GM10248 (cell line): ENCODE measurements at regions not wholly inside any gene's neighbourhood (a gene's known extent, or its start where the extent isn't known, plus 50 kb on each side); places are given as distances from the start of the nearest gene placed in this dataset.

ENCODE experiments used
- CTCF ChIA-PET: fragments of 300-600 bp; sonication (Branson Sonifier 250); formaldehyde crosslinking; extraction: SDS; loops from one replicate; lab custom pipeline; 2021; ENCODE audit warnings: antibody characterized with exemption; lab: Yijun Ruan, JAX
- POLR2A ChIA-PET: fragments of 350-650 bp; sonication (Branson Sonifier 250); formaldehyde crosslinking; extraction: SDS; loops from one replicate; lab custom pipeline; 2020; ENCODE audit warnings: antibody characterized with exemption; lab: Yijun Ruan, JAX
- DNase-seq: peaks from one replicate; pipeline ENCODE4 v3.0.0; 2012; ENCODE audit errors: extremely low spot score
- TF ChIP-seq, protein P1 (sequence below): IDR thresholded peaks from 2 replicates; pipeline ENCODE4 v1.5.1; 2012; ENCODE audit warnings: mild to moderate bottlenecking, low read depth; ENCODE audit errors: extremely low read depth, missing control alignments, control extremely low read depth

DNA sequence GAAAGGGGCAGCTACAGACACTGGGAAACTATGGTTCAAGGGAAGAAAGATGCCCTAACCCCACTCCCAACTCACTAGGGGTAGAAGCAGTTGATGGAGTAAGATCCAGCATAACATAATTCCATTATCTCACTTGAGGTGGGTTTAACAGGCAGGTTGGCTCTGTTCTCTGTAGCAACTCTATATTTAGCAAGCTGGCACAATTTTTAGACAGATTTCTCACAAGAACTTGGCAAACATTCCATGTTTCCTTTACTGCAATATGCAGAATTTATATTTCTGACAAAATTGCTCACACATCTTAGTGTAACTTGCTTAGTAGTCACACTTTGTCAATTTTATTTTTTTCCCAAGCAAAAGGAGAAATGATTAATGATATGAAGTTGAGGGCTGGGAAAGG is 475.4 kb downstream of the RMST start:
- ChIA-PET POLR2A (no interaction called here), CTCF (interaction anchor here (1.2 kb wide), 1 partner anchor 22 kb away, joined by 4 read pairs; no protein-coding TSS in a partner anchor)
- TF ChIP-seq, protein P1, sequence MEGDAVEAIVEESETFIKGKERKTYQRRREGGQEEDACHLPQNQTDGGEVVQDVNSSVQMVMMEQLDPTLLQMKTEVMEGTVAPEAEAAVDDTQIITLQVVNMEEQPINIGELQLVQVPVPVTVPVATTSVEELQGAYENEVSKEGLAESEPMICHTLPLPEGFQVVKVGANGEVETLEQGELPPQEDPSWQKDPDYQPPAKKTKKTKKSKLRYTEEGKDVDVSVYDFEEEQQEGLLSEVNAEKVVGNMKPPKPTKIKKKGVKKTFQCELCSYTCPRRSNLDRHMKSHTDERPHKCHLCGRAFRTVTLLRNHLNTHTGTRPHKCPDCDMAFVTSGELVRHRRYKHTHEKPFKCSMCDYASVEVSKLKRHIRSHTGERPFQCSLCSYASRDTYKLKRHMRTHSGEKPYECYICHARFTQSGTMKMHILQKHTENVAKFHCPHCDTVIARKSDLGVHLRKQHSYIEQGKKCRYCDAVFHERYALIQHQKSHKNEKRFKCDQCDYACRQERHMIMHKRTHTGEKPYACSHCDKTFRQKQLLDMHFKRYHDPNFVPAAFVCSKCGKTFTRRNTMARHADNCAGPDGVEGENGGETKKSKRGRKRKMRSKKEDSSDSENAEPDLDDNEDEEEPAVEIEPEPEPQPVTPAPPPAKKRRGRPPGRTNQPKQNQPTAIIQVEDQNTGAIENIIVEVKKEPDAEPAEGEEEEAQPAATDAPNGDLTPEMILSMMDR: no peak
- no peak for DNase-seq

DNA sequence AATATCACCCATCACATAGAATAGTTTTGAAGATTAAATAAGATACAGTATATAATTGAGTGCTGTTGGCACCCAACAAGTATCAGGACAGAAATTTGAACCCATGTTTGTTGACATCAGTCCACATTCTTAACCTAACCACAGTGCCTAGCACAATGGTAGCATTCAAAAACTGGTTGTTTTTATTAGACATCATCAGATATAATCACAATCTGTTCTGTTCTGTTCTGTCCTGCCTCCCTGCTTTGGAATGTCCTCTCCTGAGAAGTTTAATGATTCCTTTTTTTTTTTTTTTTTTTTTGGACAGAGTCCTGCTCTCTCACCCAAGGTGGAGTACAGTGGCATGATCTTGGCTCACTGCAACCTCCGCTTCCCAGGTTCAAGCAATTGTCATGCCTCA is 476.6 kb downstream of the RMST start:
- TF ChIP-seq, protein P1: no peak
- ChIA-PET CTCF (interaction anchor here (1.2 kb wide), 1 partner anchor 21 kb away, joined by 4 read pairs; no protein-coding TSS in a partner anchor), POLR2A (no interaction called here)
- DNase-seq: no peak

- ChIA-PET CTCF (no interaction called here), POLR2A (no interaction called here)
Observed at GRCh38 chr12:97940105-97940504, 477.5 kb downstream of the RMST start.

GRCh38 chr12:97940629-97941028 is 478.0 kb downstream of the RMST start:
- TF ChIP-seq, protein P1: no peak
- ChIA-PET CTCF (no interaction called here), POLR2A (no interaction called here)
- DNase-seq: no peak

More at GRCh38 chr12:97940105-97940504, 477.5 kb downstream of the RMST start:
- DNase-seq: no peak
- TF ChIP-seq, protein P1: no peak

DNA sequence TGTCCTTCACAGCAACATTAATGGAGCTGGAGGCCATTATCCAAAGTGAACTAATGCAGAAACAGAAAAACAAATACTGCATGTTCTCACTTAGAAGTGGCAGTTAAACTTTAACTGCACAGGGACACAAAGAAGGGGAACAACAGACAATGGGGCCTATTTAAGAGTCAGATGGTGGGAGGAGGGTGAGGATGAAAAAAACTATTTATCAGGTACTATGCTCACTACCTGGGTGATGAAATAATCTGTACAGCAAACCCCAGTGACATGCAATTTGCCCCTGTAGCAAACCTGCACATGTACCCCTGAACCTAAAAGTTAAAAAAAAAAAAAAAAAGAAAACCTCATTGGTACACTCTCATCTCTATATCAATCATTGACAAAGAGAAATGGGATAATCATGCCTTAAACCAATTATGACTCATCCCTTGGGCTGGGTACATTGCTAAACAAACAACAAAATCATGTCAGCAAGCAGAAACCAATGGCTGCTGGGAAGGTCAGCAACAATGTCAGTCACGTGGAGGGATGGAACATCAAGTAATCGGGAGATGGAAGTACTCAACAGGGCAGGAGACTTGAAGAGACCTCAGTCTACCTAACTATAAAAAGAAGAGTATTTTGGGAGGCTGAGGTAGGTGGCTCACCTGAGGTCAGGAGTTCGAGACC is 479.2 kb downstream of the RMST start:
- DNase-seq: no peak
- CTCF ChIA-PET: interaction anchor here (0.7 to 2.0 kb wide), 3 partner anchors 8 to 20 kb away, joined by 3 to 7 read pairs (median 7); no protein-coding TSS in a partner anchor
- TF ChIP-seq, protein P1: no peak

GRCh38 chr12:97943359-97943758 is 480.8 kb downstream of the RMST start:
- TF ChIP-seq, protein P1: no peak
- DNase-seq: no peak
- ChIA-PET POLR2A (no interaction called here), CTCF (interaction anchor here (1.3 to 4.9 kb wide), 3 partner anchors 10 to 17 kb away, joined by 7 to 38 read pairs (median 7); no protein-coding TSS in a partner anchor)

More for the DNA sequence above, 479.2 kb downstream of the RMST start:
- POLR2A ChIA-PET: no interaction called here
